Right lobe of liver (tissue), 6 donors: ENCODE measurements at regions not wholly inside any gene's neighbourhood (a gene's known extent, or its start where the extent isn't known, plus 50 kb on each side); places are given as distances from the start of the nearest gene placed in this dataset.
"Not testable (repeated sequence)": the region's sequence is repeated elsewhere in the genome, so short reads cannot be mapped to it uniquely, and the experiment has no call there.

Experiments
- ATAC-seq, 4 donors: fragments of 200-7000 bp; cut with Tn5 transposase; one replicate each; pipeline ENCODE4 v1.9.1; 2020; ENCODE audit warnings: mild to moderate bottlenecking in 4 of 4, moderate library complexity in 4 of 4
- DNase-seq, 3 donors: peaks; one replicate each; pipeline ENCODE4 v3.0.0-alpha.2; 2020
- H3K27ac ChIP-seq, 3 donors: fragments of 200-600 bp; one replicate each; pipeline ENCODE4 v1.8.0; 2022
- H3K27me3 ChIP-seq, 2 donors: fragments of 200-600 bp; one replicate each; pipeline ENCODE4 v1.8.0; 2022
- H3K36me3 ChIP-seq, 4 donors: fragments of 200-600 bp; sonication (generic) in 1 of 4; one replicate each; pipeline versions ENCODE4 v1.5.1 to v1.8.0; 2017 to 2022; ENCODE audit warnings: control low read depth in 1 of 4
- H3K4me1 ChIP-seq, 4 donors: fragments of 200-600 bp; sonication (generic) in 1 of 4; one replicate each; pipeline versions ENCODE4 v1.5.1 to v1.8.0; 2017 to 2022; ENCODE audit warnings: control low read depth in 1 of 4
- H3K4me3 ChIP-seq, 3 donors: fragments of 200-600 bp; one replicate each; pipeline ENCODE4 v1.8.0; 2022
- H3K9me3 ChIP-seq, 4 donors: fragments of 200-600 bp; sonication (generic) in 1 of 4; one replicate each; pipeline versions ENCODE4 v1.5.1 to v1.8.0; 2017 to 2022; ENCODE audit warnings: control low read depth in 1 of 4
- CTCF ChIP-seq, 4 donors: fragments of 200-600 bp in 3 of 4; fragments of 450-650 bp in 1 of 4; IDR thresholded peaks; one replicate each; pipeline versions ENCODE4 v1.5.1 to v1.8.0; 2016 to 2022; ENCODE audit warnings: antibody characterized with exemption in 4 of 4, mild to moderate bottlenecking in 2 of 4
- POLR2A ChIP-seq: fragments of 450-650 bp; IDR thresholded peaks from one replicate; pipeline ENCODE4 v1.6.1; 2017; ENCODE audit warnings: antibody characterized with exemption, mild to moderate bottlenecking
- WGBS: methylation state at CpG from one replicate; pipeline ENCODE4 v1.1.6; 2018; ENCODE audit warnings: low coverage, low lambda C conversion rate; ENCODE audit not compliant: insufficient coverage; ENCODE audit errors: missing lambda C conversion rate; 5-methylcytosine and 5-hydroxymethylcytosine counted together
- intact Hi-C, 2 donors: fragments of 100-400 bp; cut with DNase I; formaldehyde crosslinking; loops; one replicate each; pipeline versions ENCODE4 v1.11.2 to v1.14.1; 2022
- donor health status: DM: no; HTN: yes; CAD: no.
- donor health status: DM: no; HTN: no; CAD: no.
- donor health status: DM: no; HTN: no; CAD: no.
- donor health status: DM: no; HTN: yes; CAD: no.
- donor health status: DM: no; HTN: yes; CAD: no.

DNA sequence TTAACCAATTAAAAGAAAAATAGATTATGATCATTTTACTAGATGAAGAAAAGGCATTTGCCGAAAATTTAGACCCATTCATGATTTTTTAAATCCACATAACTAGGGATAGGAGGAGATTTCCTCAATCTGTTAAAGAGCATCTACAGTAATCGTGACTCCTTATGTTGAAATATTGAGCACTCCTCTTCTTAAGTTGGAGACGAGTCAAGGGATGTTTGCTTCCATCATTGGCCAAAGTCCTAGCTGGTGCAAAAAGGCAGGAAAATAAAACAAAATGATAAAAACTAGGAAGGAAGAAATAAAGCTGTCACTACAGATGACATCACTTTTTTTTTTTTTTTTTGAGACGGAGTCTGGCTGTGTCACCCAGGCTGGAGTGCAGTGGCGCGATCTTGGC lies 245.6 kb upstream of the KAZN start:
- Histone ChIP-seq H3K27me3 (no peaks in the 10 kb centered on the region), H3K36me3 (no peaks in the 10 kb centered on the region), H3K4me1 (no peaks in the 10 kb centered on the region), H3K9me3 (no peaks in the 10 kb centered on the region), H3K27ac (no peak overlapping the region), H3K4me3 (no peak overlapping the region)
- ATAC-seq (no peak), DNase-seq (no peak)
- intact Hi-C loops, result no loop called here
- WGBS, result 55% methylated on average over 6 of the region's 6 CpGs
- TF ChIP-seq POLR2A, result no peak
- TF ChIP-seq CTCF (IDR thresholded peaks at IDR 0.05), result no peak

DNA sequence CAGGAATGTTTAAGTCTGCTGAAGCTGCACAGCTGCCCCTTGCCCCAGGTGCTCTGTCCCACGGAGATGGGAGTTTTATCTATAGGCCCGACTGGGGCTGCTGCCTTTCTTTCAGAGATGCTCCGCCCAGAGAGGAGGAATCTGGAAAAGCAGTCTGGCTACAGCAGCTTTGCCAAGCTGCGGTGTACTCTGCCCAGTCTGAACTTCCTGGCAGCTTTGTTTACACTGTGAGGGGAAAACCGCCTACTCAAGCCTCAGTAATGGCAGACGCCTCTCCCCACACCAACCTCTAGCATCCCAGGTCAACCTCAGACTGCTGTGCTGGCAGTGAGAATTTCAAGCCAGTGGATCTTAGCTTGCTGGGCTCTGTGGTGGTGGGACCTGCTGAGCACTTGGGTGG lies 237.5 kb upstream of the KAZN start:
- ATAC-seq (peak in 1 of 4 donors; percentile 22), DNase-seq (peak in 1 of 3 donors; percentile 22)
- H3K27ac ChIP-seq, H3K9me3 ChIP-seq, H3K4me3 ChIP-seq, H3K4me1 ChIP-seq, intact Hi-C loops, H3K27me3 ChIP-seq, H3K36me3 ChIP-seq: not testable (repeated sequence)
- 0% methylated on average over 2 of the region's 6 CpGs for WGBS

DNA sequence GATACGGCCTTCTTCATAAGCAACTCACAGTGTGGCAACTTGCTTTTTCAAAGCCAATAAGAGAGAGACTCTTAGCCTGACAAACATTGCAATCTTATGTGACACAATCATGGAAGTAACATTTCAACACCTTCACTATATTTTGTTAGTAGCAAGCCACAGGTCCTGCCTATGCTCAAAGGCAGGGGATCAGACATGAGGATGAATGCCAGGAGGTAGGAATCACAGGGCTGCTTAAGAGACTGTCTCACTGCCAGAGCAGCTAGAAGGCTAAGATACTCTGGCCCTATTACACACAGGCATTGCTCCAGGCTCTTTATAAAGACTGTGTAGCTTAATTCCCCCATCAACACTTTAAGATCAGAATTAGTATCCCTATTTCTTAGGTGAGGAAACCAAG lies 236.2 kb upstream of the KAZN start:
- Histone ChIP-seq H3K4me1 (no peaks in the 10 kb centered on the region), H3K4me3 (no peak overlapping the region), H3K27me3 (no peaks in the 10 kb centered on the region), H3K27ac (no peak overlapping the region), H3K36me3 (no peaks in the 10 kb centered on the region), H3K9me3 (no peaks in the 10 kb centered on the region)
- intact Hi-C loops, result no loop called here
- no peak for DNase-seq
- 75% methylated on average over 1 of the region's 1 CpG for WGBS
- no peak for TF ChIP-seq POLR2A
- TF ChIP-seq CTCF (IDR thresholded peaks at IDR 0.05), result no peak
- no peak for ATAC-seq

GRCh38 chr1:14363036-14363590 lies 235.4 kb upstream of the KAZN start:
- Histone ChIP-seq H3K27ac (no peak overlapping the region), H3K36me3 (no peaks in the 10 kb centered on the region), H3K27me3 (no peaks in the 10 kb centered on the region), H3K4me1 (no peaks in the 10 kb centered on the region), H3K9me3 (no peaks in the 10 kb centered on the region), H3K4me3 (no peak overlapping the region)
- WGBS, result 49% methylated on average over 5 of the region's 5 CpGs
- no peak for ATAC-seq
- TF ChIP-seq CTCF (IDR thresholded peaks at IDR 0.05), result no peak
- TF ChIP-seq POLR2A, result no peak
- no peak for DNase-seq
- intact Hi-C loops, result no loop called here

- H3K4me3 ChIP-seq, result no peak overlapping the region
- TF ChIP-seq POLR2A (no peak), CTCF (IDR thresholded peaks at IDR 0.05) (no peak)
- DNase-seq (no peak), ATAC-seq (no peak)
- 54% methylated on average over 10 of the region's 11 CpGs for WGBS
- no peak overlapping the region for H3K27ac ChIP-seq
- H3K4me1 ChIP-seq, result no peaks in the 10 kb centered on the region
- no peaks in the 10 kb centered on the region for H3K36me3 ChIP-seq
- no peaks in the 10 kb centered on the region for H3K9me3 ChIP-seq
- H3K27me3 ChIP-seq, result no peaks in the 10 kb centered on the region
- intact Hi-C loops, result no loop called here
Observed at GRCh38 chr1:14363707-14364413, 234.6 kb upstream of the KAZN start.
